Hepatic stellate cell (primary cell): ENCODE measurements at regions not wholly inside any gene's neighbourhood (a gene's known extent, or its start where the extent isn't known, plus 50 kb on each side); places are given as distances from the start of the nearest gene placed in this dataset.

ENCODE experiments used
- DNase-seq: peaks from one replicate; pipeline ENCODE4 v3.0.0; 2011; ENCODE audit warnings: low spot score

- DNase-seq, result no peak
These were observed 92.2 kb downstream of the TEX51 start for GRCh38 chr2:126990605-126991532.

DNA sequence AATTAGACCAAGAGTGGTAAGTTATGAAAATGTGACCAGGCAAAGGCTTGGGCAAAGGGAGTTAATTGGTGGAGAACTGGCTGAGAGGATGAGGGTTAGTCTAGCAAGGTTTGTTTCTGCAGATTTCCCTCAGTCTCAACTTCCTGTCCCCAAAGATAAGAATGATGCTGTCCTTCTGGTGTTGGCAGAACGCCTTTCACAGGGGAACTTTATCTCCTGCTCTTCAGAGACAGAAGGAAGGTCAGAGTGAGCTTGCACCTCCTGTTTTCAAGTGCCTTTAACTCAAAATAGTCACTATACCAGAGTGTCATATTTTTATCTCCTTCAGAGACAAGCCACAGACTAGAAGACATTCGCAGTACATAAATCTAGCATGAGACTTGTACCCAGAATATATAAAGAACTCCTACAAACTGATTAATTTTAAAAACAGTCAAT lies 95.7 kb downstream of the TEX51 start:
- no peak for DNase-seq

GRCh38 chr2:126995621-126996377 lies 97.1 kb downstream of the TEX51 start:
- no peak for DNase-seq

DNA sequence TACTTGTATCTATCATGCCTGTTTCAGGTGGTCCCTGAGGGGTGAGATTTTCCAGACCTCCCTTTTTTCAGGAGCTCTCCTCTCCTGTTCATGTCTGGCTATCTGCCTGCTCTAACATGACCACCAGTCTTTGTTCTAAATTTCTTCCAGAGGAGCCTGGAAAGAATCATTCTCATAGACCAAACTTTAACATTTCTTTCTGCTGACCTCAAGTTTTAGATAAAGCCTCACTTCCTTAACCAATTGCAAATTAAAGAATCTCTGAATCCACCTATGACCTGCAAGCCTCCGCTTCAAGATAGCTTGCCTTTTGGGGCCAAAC lies 97.6 kb downstream of the TEX51 start:
- no peak for DNase-seq
